ENCODE measurements at regions not wholly inside any gene's neighbourhood (a gene's known extent, or its start where the extent isn't known, plus 50 kb on each side); places are given as distances from the start of the nearest gene placed in this dataset.

DNA sequence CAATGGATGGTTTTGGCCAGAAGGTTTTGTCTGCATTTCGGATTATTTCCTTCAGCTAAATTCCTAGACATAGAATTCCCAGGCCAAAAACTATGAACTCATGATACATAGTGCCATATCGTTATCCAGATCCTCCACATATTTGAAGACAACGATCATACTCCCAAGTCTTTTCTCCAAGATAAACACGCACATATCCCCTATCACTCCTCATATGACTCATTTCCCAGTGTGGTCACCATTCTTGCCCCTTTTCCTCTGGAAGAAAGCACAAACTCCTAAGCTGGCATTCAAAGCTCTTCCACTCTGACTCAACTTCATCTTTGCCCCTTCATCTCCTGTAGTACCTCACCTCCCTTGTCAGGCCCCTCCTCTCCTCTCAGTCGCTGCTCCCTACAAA, 277.6 kb downstream of the PLPP3 start:
- TF ChIP-seq, protein P1, sequence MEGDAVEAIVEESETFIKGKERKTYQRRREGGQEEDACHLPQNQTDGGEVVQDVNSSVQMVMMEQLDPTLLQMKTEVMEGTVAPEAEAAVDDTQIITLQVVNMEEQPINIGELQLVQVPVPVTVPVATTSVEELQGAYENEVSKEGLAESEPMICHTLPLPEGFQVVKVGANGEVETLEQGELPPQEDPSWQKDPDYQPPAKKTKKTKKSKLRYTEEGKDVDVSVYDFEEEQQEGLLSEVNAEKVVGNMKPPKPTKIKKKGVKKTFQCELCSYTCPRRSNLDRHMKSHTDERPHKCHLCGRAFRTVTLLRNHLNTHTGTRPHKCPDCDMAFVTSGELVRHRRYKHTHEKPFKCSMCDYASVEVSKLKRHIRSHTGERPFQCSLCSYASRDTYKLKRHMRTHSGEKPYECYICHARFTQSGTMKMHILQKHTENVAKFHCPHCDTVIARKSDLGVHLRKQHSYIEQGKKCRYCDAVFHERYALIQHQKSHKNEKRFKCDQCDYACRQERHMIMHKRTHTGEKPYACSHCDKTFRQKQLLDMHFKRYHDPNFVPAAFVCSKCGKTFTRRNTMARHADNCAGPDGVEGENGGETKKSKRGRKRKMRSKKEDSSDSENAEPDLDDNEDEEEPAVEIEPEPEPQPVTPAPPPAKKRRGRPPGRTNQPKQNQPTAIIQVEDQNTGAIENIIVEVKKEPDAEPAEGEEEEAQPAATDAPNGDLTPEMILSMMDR (IDR thresholded peaks at IDR 0.05): no peak
- no peak for TF ChIP-seq POLR2A (IDR thresholded peaks at IDR 0.05)

All from lower leg skin (tissue), 3 donors.